HepG2 (cell line): ENCODE measurements at regions not wholly inside any gene's neighbourhood (a gene's known extent, or its start where the extent isn't known, plus 50 kb on each side); places are given as distances from the start of the nearest gene placed in this dataset.

Experiments used
- ATAC-seq: fragments of 200-7000 bp; cut with Tn5 transposase; 3 replicates; pipeline ENCODE4 v1.9.1; 2020; ENCODE audit warnings: mild to moderate bottlenecking, moderate library complexity
- BruUV-seq: library from RNA; stranded (reverse); fragments of 400-500 nt; replicated peaks from 2 replicates; lab custom pipeline; 2021; lab: Mats Ljungman, UMichigan
- CTCF ChIA-PET: fragments of 300-600 bp; formaldehyde crosslinking; extraction: SDS; loops from one replicate; lab custom pipeline; 2021; ENCODE audit warnings: low total read pairs, inconsistent platforms, low intra/inter-chr PET ratio; lab: Yijun Ruan, JAX
- POLR2A ChIA-PET: fragments of 350-600 bp; sonication (Branson Sonifier 250); formaldehyde crosslinking; loops from one replicate; lab custom pipeline; 2020; ENCODE audit warnings: antibody characterized with exemption, inconsistent platforms; lab: Yijun Ruan, JAX
- DNase-seq: peaks from one replicate; pipeline ENCODE4 v3.0.0-alpha.2; 2015; ENCODE audit warnings: low spot score
- FAIRE-seq: peaks from 3 replicates; lab custom pipeline; 2011; peaks lifted over from hg19 to GRCh38; lab: Jason Lieb, UNC
- H2AFZ ChIP-seq: one replicate; pipeline ENCODE4 v1.6.1; 2011; ENCODE audit warnings: low read length, inconsistent platforms
- H3K27ac ChIP-seq: fragments of 300-600 bp; 3 replicates; pipeline ENCODE4 v1.8.0; 2011; ENCODE audit warnings: mixed run types, mild to moderate bottlenecking, mixed read lengths, low read length, inconsistent platforms; ENCODE audit not compliant: insufficient read depth; ENCODE audit errors: extremely low read length
- H3K27me3 ChIP-seq, 2 experiments: fragments of 200-600 bp in 1 of 2; 2 replicates in 1 of 2; 3 replicates in 1 of 2; pipeline versions ENCODE4 v1.6.0 to v1.8.0; 2011; ENCODE audit warnings: low read length in 2 of 2, mild to moderate bottlenecking in 2 of 2, moderate library complexity in 2 of 2, inconsistent platforms in 1 of 2; ENCODE audit not compliant: insufficient read depth in 2 of 2, control insufficient read depth in 1 of 2
- H3K36me3 ChIP-seq, 2 experiments: fragments of 200-600 bp in 1 of 2; replicated peaks in 1 of 2; 2 replicates in 1 of 2; 3 replicates in 1 of 2; pipeline versions ENCODE4 v1.5.1 to v1.8.0; 2011; ENCODE audit warnings: low read length in 2 of 2, inconsistent platforms in 1 of 2; ENCODE audit not compliant: insufficient read depth in 2 of 2, control insufficient read depth in 1 of 2
- H3K4me1 ChIP-seq: 2 replicates; pipeline ENCODE4 v1.5.1; 2012; ENCODE audit warnings: low read length, inconsistent platforms; ENCODE audit not compliant: insufficient read depth
- H3K4me2 ChIP-seq: 2 replicates; pipeline ENCODE4 v1.6.0; 2011; ENCODE audit warnings: low read depth, low read length, inconsistent platforms
- H3K4me3 ChIP-seq, 3 experiments: fragments of 200-600 bp in 1 of 3; sonication (generic), shearing (Covaris generic) in 1 of 3; replicated peaks in 1 of 3; 2 replicates each; pipeline ENCODE4 v1.5.1; 2011 to 2016; ENCODE audit warnings: low read length in 3 of 3, inconsistent platforms in 2 of 3, low read depth in 2 of 3, mild to moderate bottlenecking in 2 of 3, control low read depth in 1 of 3, mixed read lengths in 1 of 3; ENCODE audit not compliant: insufficient read depth in 1 of 3
- H3K79me2 ChIP-seq: one replicate; pipeline ENCODE4 v1.6.1; 2011; ENCODE audit warnings: low read length, inconsistent platforms; ENCODE audit not compliant: insufficient read depth
- H3K9ac ChIP-seq: 2 replicates; pipeline ENCODE4 v1.6.0; 2011; ENCODE audit warnings: mild to moderate bottlenecking, low read depth, low read length, inconsistent platforms; ENCODE audit not compliant: insufficient read depth
- H3K9me3 ChIP-seq: 2 replicates; pipeline ENCODE4 v1.5.1; 2012; ENCODE audit warnings: mild to moderate bottlenecking, low read length
- H4K20me1 ChIP-seq: 2 replicates; pipeline ENCODE4 v1.6.0; 2011; ENCODE audit warnings: inconsistent platforms, mild to moderate bottlenecking, low read length, moderate library complexity; ENCODE audit not compliant: insufficient read depth
- EZH2 ChIP-seq: conservative IDR thresholded peaks from 2 replicates; pipeline ENCODE4 v1.6.1; 2012; ENCODE audit warnings: mild to moderate bottlenecking, low read depth, low read length, moderate library complexity
- WGBS: methylation state at CpG from one replicate; pipeline ENCODE4 v1.1.6; 2017; ENCODE audit warnings: low lambda C conversion rate; 5-methylcytosine and 5-hydroxymethylcytosine counted together
- in situ Hi-C: cut with HindIII; loops from 2 replicates; pipeline ENCODE4 v1.10.0; 2017; ENCODE audit warnings: low pct_unique_long_range_greater_than_20kb; ENCODE audit not compliant: extremely low pct_ligation_motif_present
- intact Hi-C: fragments of 100-400 bp; cut with micrococcal nuclease; formaldehyde crosslinking; loops from one replicate; pipeline ENCODE4 v1.10.0; 2022; ENCODE audit not compliant: unreplicated experiment
- TF ChIP-seq, protein P1 (sequence below): IDR thresholded peaks from 2 replicates; pipeline ENCODE4 v1.4.0; 2020; ENCODE audit warnings: mild to moderate bottlenecking, missing genetic modification reagents

DNA sequence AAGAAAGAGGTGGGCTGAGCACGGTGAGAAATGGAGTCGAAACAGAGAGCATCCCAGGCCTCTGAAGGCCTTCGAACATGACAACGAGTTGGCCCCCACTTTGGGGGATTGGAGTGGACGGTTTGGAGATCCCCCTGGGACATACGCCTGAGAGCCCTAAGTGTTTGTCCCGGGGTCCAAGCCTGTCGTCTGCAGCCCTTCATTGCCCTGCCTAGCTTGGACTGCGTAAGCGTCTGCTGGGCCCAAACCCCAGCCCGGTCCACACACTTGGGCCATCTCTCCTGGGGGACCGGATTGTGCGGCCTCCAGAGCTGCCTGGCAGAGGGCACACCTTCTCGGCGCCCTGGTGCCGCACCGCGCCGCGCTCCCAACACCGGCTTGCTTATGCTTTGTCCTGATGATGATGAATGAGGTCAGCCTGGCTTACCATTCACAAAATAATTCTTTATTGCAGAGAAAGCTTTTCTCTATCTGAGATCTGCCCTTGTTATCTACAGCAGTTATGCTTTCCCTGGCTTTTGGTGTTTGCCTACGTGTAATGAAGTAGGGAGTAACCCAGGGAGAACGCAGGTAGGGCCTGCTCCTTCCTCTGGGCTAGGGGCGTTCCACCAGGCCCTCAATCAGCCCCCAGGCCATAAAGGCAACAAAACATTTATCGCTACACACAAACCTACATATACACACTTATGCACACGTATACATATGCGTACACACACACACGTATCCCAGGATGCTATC lies 85.9 kb upstream of the PPARA start:
- H3K79me2 ChIP-seq: no peaks in the 10 kb centered on the region
- TF ChIP-seq, protein P1, sequence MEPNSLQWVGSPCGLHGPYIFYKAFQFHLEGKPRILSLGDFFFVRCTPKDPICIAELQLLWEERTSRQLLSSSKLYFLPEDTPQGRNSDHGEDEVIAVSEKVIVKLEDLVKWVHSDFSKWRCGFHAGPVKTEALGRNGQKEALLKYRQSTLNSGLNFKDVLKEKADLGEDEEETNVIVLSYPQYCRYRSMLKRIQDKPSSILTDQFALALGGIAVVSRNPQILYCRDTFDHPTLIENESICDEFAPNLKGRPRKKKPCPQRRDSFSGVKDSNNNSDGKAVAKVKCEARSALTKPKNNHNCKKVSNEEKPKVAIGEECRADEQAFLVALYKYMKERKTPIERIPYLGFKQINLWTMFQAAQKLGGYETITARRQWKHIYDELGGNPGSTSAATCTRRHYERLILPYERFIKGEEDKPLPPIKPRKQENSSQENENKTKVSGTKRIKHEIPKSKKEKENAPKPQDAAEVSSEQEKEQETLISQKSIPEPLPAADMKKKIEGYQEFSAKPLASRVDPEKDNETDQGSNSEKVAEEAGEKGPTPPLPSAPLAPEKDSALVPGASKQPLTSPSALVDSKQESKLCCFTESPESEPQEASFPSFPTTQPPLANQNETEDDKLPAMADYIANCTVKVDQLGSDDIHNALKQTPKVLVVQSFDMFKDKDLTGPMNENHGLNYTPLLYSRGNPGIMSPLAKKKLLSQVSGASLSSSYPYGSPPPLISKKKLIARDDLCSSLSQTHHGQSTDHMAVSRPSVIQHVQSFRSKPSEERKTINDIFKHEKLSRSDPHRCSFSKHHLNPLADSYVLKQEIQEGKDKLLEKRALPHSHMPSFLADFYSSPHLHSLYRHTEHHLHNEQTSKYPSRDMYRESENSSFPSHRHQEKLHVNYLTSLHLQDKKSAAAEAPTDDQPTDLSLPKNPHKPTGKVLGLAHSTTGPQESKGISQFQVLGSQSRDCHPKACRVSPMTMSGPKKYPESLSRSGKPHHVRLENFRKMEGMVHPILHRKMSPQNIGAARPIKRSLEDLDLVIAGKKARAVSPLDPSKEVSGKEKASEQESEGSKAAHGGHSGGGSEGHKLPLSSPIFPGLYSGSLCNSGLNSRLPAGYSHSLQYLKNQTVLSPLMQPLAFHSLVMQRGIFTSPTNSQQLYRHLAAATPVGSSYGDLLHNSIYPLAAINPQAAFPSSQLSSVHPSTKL: no peak
- no peak for TF ChIP-seq EZH2
- peaks cover 9 to 90% of the 10 kb centered on the region in 2 experiments for H3K27me3 ChIP-seq
- H3K27ac ChIP-seq: no peak overlapping the region
- CTCF ChIA-PET: no interaction called here
- H4K20me1 ChIP-seq: peaks cover 4% of the 10 kb centered on the region; the same call in 1 of the 2 replicates
- 0 out of 2 replicates have a peak, but pooled peaks cover 6% of the 10 kb centered on the region for H3K4me1 ChIP-seq
- FAIRE-seq: no peak
- DNase-seq: no peak
- no peak overlapping the region for H3K4me2 ChIP-seq
- no peak overlapping the region for H2AFZ ChIP-seq
- no peak overlapping the region for H3K9ac ChIP-seq
- WGBS: 74% methylated on average over 22 of the region's 28 CpGs
- POLR2A ChIA-PET: no interaction called here
- in situ Hi-C loops: no loop called here
- no peak for ATAC-seq
- intact Hi-C loops: no loop called here
- no peaks in the 10 kb centered on the region for H3K36me3 ChIP-seq
- no TSS peak for BruUV-seq
- H3K4me3 ChIP-seq: no peak overlapping the region
- no peaks in the 10 kb centered on the region for H3K9me3 ChIP-seq
